H9 (cell line): ENCODE measurements at regions not wholly inside any gene's neighbourhood (a gene's known extent, or its start where the extent isn't known, plus 50 kb on each side); places are given as distances from the start of the nearest gene placed in this dataset.

ENCODE experiments used
- DNase-seq: peaks from one replicate; pipeline ENCODE4 v3.0.0-alpha.2; 2017
- H2AFZ ChIP-seq: one replicate; pipeline ENCODE4 v1.6.1; 2013; ENCODE audit warnings: mild to moderate bottlenecking, low read length, control low read depth, moderate library complexity
- H2AK5ac ChIP-seq: 2 replicates; pipeline ENCODE4 v1.6.1; 2013; ENCODE audit warnings: low read length, control low read depth, mixed read lengths; ENCODE audit not compliant: insufficient read length
- H2BK120ac ChIP-seq: one replicate; pipeline ENCODE4 v1.6.1; 2013; ENCODE audit warnings: low read depth, mild to moderate bottlenecking, low read length, control low read depth, inconsistent platforms; ENCODE audit not compliant: poor library complexity, severe bottlenecking
- H2BK12ac ChIP-seq: 2 replicates; pipeline ENCODE4 v1.6.1; 2013; ENCODE audit warnings: low read length, control low read depth, mixed read lengths, low read depth; ENCODE audit not compliant: insufficient read length
- H2BK15ac ChIP-seq: 2 replicates; pipeline ENCODE4 v1.6.1; 2013; ENCODE audit warnings: low read depth, low read length, control low read depth
- H2BK20ac ChIP-seq: one replicate; pipeline ENCODE4 v1.6.1; 2013; ENCODE audit warnings: low read depth, mild to moderate bottlenecking, low read length, control low read depth, inconsistent platforms; ENCODE audit not compliant: poor library complexity, severe bottlenecking
- H2BK5ac ChIP-seq: 2 replicates; pipeline ENCODE4 v1.6.1; 2013; ENCODE audit warnings: low read length, control low read depth, mixed read lengths; ENCODE audit not compliant: insufficient read length
- H3K14ac ChIP-seq: 2 replicates; pipeline ENCODE4 v1.6.1; 2013; ENCODE audit warnings: low read length, control low read depth; ENCODE audit not compliant: insufficient read depth
- H3K18ac ChIP-seq: 2 replicates; pipeline ENCODE4 v1.6.1; 2013; ENCODE audit warnings: low read depth, mild to moderate bottlenecking, mixed read lengths, low read length, control low read depth; ENCODE audit not compliant: insufficient read length
- H3K23ac ChIP-seq: 2 replicates; pipeline ENCODE4 v1.6.1; 2013; ENCODE audit warnings: low read length, control low read depth, mixed read lengths, low read depth; ENCODE audit not compliant: insufficient read length
- H3K23me2 ChIP-seq: 2 replicates; pipeline ENCODE4 v1.6.1; 2013; ENCODE audit warnings: low read depth, mild to moderate bottlenecking, mixed read lengths, low read length, control low read depth; ENCODE audit not compliant: insufficient read length, poor library complexity, severe bottlenecking
- H3K27ac ChIP-seq: 2 replicates; pipeline ENCODE4 v1.5.1; 2013; ENCODE audit warnings: low read length, control low read depth, mixed read lengths, low read depth; ENCODE audit not compliant: insufficient read length
- H3K27me3 ChIP-seq: 2 replicates; pipeline ENCODE4 v1.6.1; 2013; ENCODE audit warnings: low read length, control low read depth, inconsistent platforms; ENCODE audit not compliant: insufficient read depth
- H3K4ac ChIP-seq: 2 replicates; pipeline ENCODE4 v1.6.1; 2013; ENCODE audit warnings: low read depth, mild to moderate bottlenecking, control low read depth, inconsistent platforms, low read length, moderate library complexity
- H3K4me1 ChIP-seq: 2 replicates; pipeline ENCODE4 v1.6.1; 2013; ENCODE audit warnings: low read length, control low read depth, inconsistent platforms; ENCODE audit not compliant: insufficient read depth
- H3K4me2 ChIP-seq: 2 replicates; pipeline ENCODE4 v1.6.1; 2013; ENCODE audit warnings: low read length, control low read depth, mixed read lengths; ENCODE audit not compliant: insufficient read length, insufficient read depth
- H3K56ac ChIP-seq: 2 replicates; pipeline ENCODE4 v1.6.1; 2013; ENCODE audit warnings: low read depth, mild to moderate bottlenecking, mixed read lengths, low read length, control low read depth; ENCODE audit not compliant: insufficient read length
- H3K79me1 ChIP-seq: 2 replicates; pipeline ENCODE4 v1.6.1; 2013; ENCODE audit warnings: low read depth, mild to moderate bottlenecking, moderate library complexity, low read length, control low read depth, inconsistent platforms; ENCODE audit not compliant: insufficient read depth, poor library complexity, severe bottlenecking
- H3K79me2 ChIP-seq: 2 replicates; pipeline ENCODE4 v1.6.1; 2013; ENCODE audit warnings: low read length, control low read depth, inconsistent platforms; ENCODE audit not compliant: insufficient read depth
- H3K9ac ChIP-seq: 2 replicates; pipeline ENCODE4 v1.6.1; 2013; ENCODE audit warnings: low read length, control low read depth, mixed read lengths; ENCODE audit not compliant: insufficient read length; ENCODE audit errors: extremely low read depth
- H3K9me3 ChIP-seq: one replicate; pipeline ENCODE4 v1.6.1; 2013; ENCODE audit warnings: low read depth, low read length, inconsistent platforms; ENCODE audit not compliant: control insufficient read depth
- H3T11ph ChIP-seq: one replicate; pipeline ENCODE4 v1.6.1; 2013; ENCODE audit warnings: mild to moderate bottlenecking, low read length, control low read depth, inconsistent platforms
- H4K20me1 ChIP-seq: one replicate; pipeline ENCODE4 v1.6.1; 2013; ENCODE audit not compliant: control insufficient read depth, insufficient read length, insufficient read depth
- H4K5ac ChIP-seq: 2 replicates; pipeline ENCODE4 v1.6.1; 2013; ENCODE audit warnings: low read depth, mild to moderate bottlenecking, mixed read lengths, low read length, control low read depth; ENCODE audit not compliant: insufficient read length
- H4K8ac ChIP-seq: replicated peaks from 2 replicates; pipeline ENCODE4 v1.6.1; 2013; ENCODE audit warnings: low read length, control low read depth, mixed read lengths, low read depth; ENCODE audit not compliant: insufficient read length
- H4K91ac ChIP-seq: 2 replicates; pipeline ENCODE4 v1.6.1; 2013; ENCODE audit warnings: low read depth, mild to moderate bottlenecking, moderate library complexity, mixed read lengths, low read length, control low read depth; ENCODE audit not compliant: insufficient read length
- H3K27ac Mint-ChIP-seq, 3 experiments: 2 replicates in 2 of 3; 3 replicates in 1 of 3; pipeline ENCODE4 v1.8.0; 2020 to 2021; ENCODE audit warnings: mixed read lengths in 3 of 3, mild to moderate bottlenecking in 1 of 3, moderate library complexity in 1 of 3
- H3K27me3 Mint-ChIP-seq: 2 replicates; pipeline ENCODE4 v1.8.0; 2021; ENCODE audit warnings: low read depth, mild to moderate bottlenecking, moderate library complexity, mixed read lengths
- H3K36me3 Mint-ChIP-seq, 3 experiments: 2 replicates in 2 of 3; 3 replicates in 1 of 3; pipeline ENCODE4 v1.8.0; 2020 to 2021; ENCODE audit warnings: low read depth in 3 of 3, mixed read lengths in 3 of 3; ENCODE audit not compliant: insufficient read depth in 1 of 3
- H3K4me1 Mint-ChIP-seq, 2 experiments: 2 replicates each; pipeline ENCODE4 v1.8.0; 2020; ENCODE audit warnings: mixed read lengths in 2 of 2
- H3K4me3 Mint-ChIP-seq, 2 experiments: 2 replicates in 1 of 2; 3 replicates in 1 of 2; pipeline ENCODE4 v1.8.0; 2020 to 2021; ENCODE audit warnings: mild to moderate bottlenecking in 2 of 2, mixed read lengths in 2 of 2, moderate library complexity in 1 of 2
- H3K9me3 Mint-ChIP-seq, 2 experiments: 2 replicates in 1 of 2; 3 replicates in 1 of 2; pipeline ENCODE4 v1.8.0; 2020; ENCODE audit warnings: mild to moderate bottlenecking in 2 of 2, mixed read lengths in 2 of 2, moderate library complexity in 1 of 2
- CTCF ChIP-seq: fragments of 200-600 bp; sonication (generic); conservative IDR thresholded peaks from 3 replicates; pipeline ENCODE4 v1.8.0; 2021; ENCODE audit warnings: antibody characterized with exemption, mild to moderate bottlenecking
- WGBS: extraction: QIAGEN DNeasy Blood & Tissue Kit; methylation state at CpG from one replicate; pipeline ENCODE4 v1.1.7; 2013; ENCODE audit warnings: missing lambda C conversion rate, low lambda C conversion rate, mixed read lengths; ENCODE audit not compliant: insufficient read length; ENCODE audit errors: extremely low coverage; 5-methylcytosine and 5-hydroxymethylcytosine counted together

- Histone ChIP-seq H3K4ac (no peak overlapping the region), H4K5ac (no peak overlapping the region), H2BK5ac (no peak overlapping the region), H3K9ac (no peak overlapping the region), H2AFZ (no peak overlapping the region), H3K56ac (no peak overlapping the region), H2AK5ac (no peak overlapping the region), H3K4me1 (no peaks in the 10 kb centered on the region), H3K14ac (no peak overlapping the region), H3T11ph (no peak overlapping the region), H3K27ac (no peak overlapping the region), H4K91ac (no peak overlapping the region), H2BK120ac (no peak overlapping the region), H2BK20ac (no peak overlapping the region), H3K79me2 (no peaks in the 10 kb centered on the region), H3K18ac (no peak overlapping the region), H3K9me3 (no peaks in the 10 kb centered on the region), H4K8ac (no peak overlapping the region), H3K4me2 (no peak overlapping the region), H2BK12ac (no peak overlapping the region), H4K20me1 (no peaks in the 10 kb centered on the region), H3K23me2 (no peaks in the 10 kb centered on the region), H3K27me3 (no peaks in the 10 kb centered on the region), H2BK15ac (no peak overlapping the region), H3K79me1 (no peaks in the 10 kb centered on the region), H3K23ac (no peak overlapping the region)
- no peak for TF ChIP-seq CTCF
- H3K27me3 Mint-ChIP-seq, result no peaks in the 10 kb centered on the region
- H3K4me1 Mint-ChIP-seq, result peaks cover 14 to 23% of the 10 kb centered on the region in 2 experiments
- H3K9me3 Mint-ChIP-seq, result peaks cover 3 to 5% of the 10 kb centered on the region in 2 experiments
- H3K36me3 Mint-ChIP-seq, result peaks cover under 1 to 3% (median 2%) of the 10 kb centered on the region in 3 experiments; a peak in 4 of 7 replicates
- DNase-seq, result no peak
- WGBS, result no CpG with 5 or more reads among the region's 10 CpGs
- H3K27ac Mint-ChIP-seq, result no peak overlapping the region
- no peak overlapping the region for H3K4me3 Mint-ChIP-seq
Observed at GRCh38 chr14:65208548-65208947, 106.2 kb upstream of the MAX start.
